SU-DHL-6 (cell line): ENCODE measurements at regions not wholly inside any gene's neighbourhood (a gene's known extent, or its start where the extent isn't known, plus 50 kb on each side); places are given as distances from the start of the nearest gene placed in this dataset.

Source experiments
- EZH2phosphoT487 ChIP-seq: fragments of 200-600 bp; sonication (generic), shearing (Covaris generic); conservative IDR thresholded peaks from 2 replicates; pipeline ENCODE4 v1.6.1; 2018; ENCODE audit warnings: mild to moderate bottlenecking, antibody characterized with exemption, low read length, moderate library complexity, mixed read lengths
- TF ChIP-seq, protein P1 (sequence below): fragments of 200-600 bp; sonication (generic); IDR thresholded peaks from one replicate; pipeline ENCODE4 v1.5.1; 2017; ENCODE audit warnings: antibody characterized with exemption, mild to moderate bottlenecking, low read length, moderate library complexity; ENCODE audit not compliant: insufficient read depth, poor library complexity, severe bottlenecking

DNA sequence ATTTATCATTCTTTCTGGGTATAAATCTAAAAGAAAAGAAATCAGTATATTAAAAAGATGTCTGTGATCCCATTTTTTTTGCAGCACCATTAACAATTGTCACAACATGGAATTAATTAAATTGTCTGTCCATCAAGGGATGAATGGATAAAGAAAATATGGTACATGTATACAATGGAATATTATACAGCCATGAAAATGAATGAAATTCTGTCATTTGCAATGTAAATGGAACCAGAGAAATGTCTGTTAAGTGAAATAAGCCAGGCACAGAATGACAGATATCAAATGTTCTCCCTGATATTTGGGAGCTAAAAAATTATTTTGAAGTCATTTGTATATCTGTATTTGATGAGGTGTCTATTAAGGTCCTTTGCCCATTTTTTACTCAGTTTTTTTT, 77.1 kb upstream of the NDST4 start:
- TF ChIP-seq, protein P1, sequence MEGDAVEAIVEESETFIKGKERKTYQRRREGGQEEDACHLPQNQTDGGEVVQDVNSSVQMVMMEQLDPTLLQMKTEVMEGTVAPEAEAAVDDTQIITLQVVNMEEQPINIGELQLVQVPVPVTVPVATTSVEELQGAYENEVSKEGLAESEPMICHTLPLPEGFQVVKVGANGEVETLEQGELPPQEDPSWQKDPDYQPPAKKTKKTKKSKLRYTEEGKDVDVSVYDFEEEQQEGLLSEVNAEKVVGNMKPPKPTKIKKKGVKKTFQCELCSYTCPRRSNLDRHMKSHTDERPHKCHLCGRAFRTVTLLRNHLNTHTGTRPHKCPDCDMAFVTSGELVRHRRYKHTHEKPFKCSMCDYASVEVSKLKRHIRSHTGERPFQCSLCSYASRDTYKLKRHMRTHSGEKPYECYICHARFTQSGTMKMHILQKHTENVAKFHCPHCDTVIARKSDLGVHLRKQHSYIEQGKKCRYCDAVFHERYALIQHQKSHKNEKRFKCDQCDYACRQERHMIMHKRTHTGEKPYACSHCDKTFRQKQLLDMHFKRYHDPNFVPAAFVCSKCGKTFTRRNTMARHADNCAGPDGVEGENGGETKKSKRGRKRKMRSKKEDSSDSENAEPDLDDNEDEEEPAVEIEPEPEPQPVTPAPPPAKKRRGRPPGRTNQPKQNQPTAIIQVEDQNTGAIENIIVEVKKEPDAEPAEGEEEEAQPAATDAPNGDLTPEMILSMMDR = no peak
- TF ChIP-seq EZH2phosphoT487 = no peak
